Neural cell (in vitro differentiated cells): ENCODE measurements at regions not wholly inside any gene's neighbourhood (a gene's known extent, or its start where the extent isn't known, plus 50 kb on each side); places are given as distances from the start of the nearest gene placed in this dataset.

Experiments
- H2AFZ ChIP-seq: fragments of 200-600, 300-800 bp; sonication (generic), shearing (Covaris generic); 2 replicates; pipeline ENCODE4 v1.6.0; 2014; ENCODE audit warnings: low read depth, mild to moderate bottlenecking, antibody characterized with exemption, low read length, moderate library complexity
- H3F3A ChIP-seq: fragments of 200-600 bp; shearing (Covaris generic); 2 replicates; pipeline ENCODE4 v1.6.1; 2016; ENCODE audit warnings: mild to moderate bottlenecking, moderate library complexity, mixed read lengths, antibody characterized with exemption, low read length; ENCODE audit not compliant: insufficient read depth, poor library complexity, severe bottlenecking
- H3K27ac ChIP-seq: fragments of 200-600, 300-800 bp; sonication (generic), shearing (Covaris generic); 2 replicates; pipeline ENCODE4 v1.5.1; 2014; ENCODE audit warnings: mild to moderate bottlenecking, low read length, moderate library complexity
- H3K27me3 ChIP-seq: fragments of 300-800, 200-600 bp; sonication (generic), shearing (Covaris generic); 2 replicates; pipeline ENCODE4 v1.6.0; 2014; ENCODE audit warnings: mild to moderate bottlenecking, low read depth, low read length, moderate library complexity; ENCODE audit not compliant: insufficient read depth
- H3K36me3 ChIP-seq: fragments of 300-800, 200-600 bp; sonication (generic), shearing (Covaris generic); 2 replicates; pipeline ENCODE4 v1.5.1; 2014; ENCODE audit warnings: mild to moderate bottlenecking, antibody characterized with exemption, low read length, moderate library complexity; ENCODE audit not compliant: insufficient read depth
- H3K4me2 ChIP-seq: fragments of 300-800, 200-600 bp; sonication (generic), shearing (Covaris generic); 2 replicates; pipeline ENCODE4 v1.6.0; 2014; ENCODE audit warnings: mild to moderate bottlenecking, low read length
- H3K4me3 ChIP-seq: fragments of 300-800, 200-600 bp; sonication (generic), shearing (Covaris generic); 2 replicates; pipeline ENCODE4 v1.5.1; 2014; ENCODE audit warnings: mild to moderate bottlenecking, low read length, moderate library complexity
- H3K79me2 ChIP-seq: fragments of 200-600 bp; shearing (Covaris generic); replicated peaks from 2 replicates; pipeline ENCODE4 v1.6.0; 2014; ENCODE audit warnings: mild to moderate bottlenecking, low read length, moderate library complexity; ENCODE audit not compliant: insufficient read depth
- H3K9ac ChIP-seq: fragments of 300-800, 200-600 bp; sonication (generic), shearing (Covaris generic); 2 replicates; pipeline ENCODE4 v1.6.1; 2016; ENCODE audit warnings: mild to moderate bottlenecking, low read length, mixed read lengths
- H3K9me2 ChIP-seq: fragments of 200-600 bp; shearing (Covaris generic); 2 replicates; pipeline ENCODE4 v1.6.1; 2016; ENCODE audit warnings: mild to moderate bottlenecking, low read length, mixed read lengths; ENCODE audit not compliant: insufficient read depth
- H3K9me3 ChIP-seq: fragments of 200-600, 300-800 bp; sonication (generic), shearing (Covaris generic); 2 replicates; pipeline ENCODE4 v1.6.1; 2016; ENCODE audit warnings: mild to moderate bottlenecking, mixed run types, low read length, moderate library complexity, mixed read lengths
- H4K20me1 ChIP-seq: fragments of 200-600 bp; shearing (Covaris generic); 2 replicates; pipeline ENCODE4 v1.6.1; 2016; ENCODE audit warnings: mild to moderate bottlenecking, mixed run types; ENCODE audit not compliant: insufficient read depth
- EP300 ChIP-seq: fragments of 450-650 bp; conservative IDR thresholded peaks from 2 replicates; pipeline ENCODE4 v1.6.1; 2014; ENCODE audit warnings: antibody characterized with exemption, mild to moderate bottlenecking, moderate library complexity; ENCODE audit not compliant: poor library complexity, severe bottlenecking
- EZH2 ChIP-seq: fragments of 200-600, 300-800 bp; shearing (Covaris generic), sonication (generic); IDR thresholded peaks from 2 replicates; pipeline ENCODE4 v1.6.1; 2014; ENCODE audit warnings: antibody characterized with exemption, low read length, borderline replicate concordance, mild to moderate bottlenecking; ENCODE audit not compliant: insufficient read depth, poor library complexity, severe bottlenecking
- MXI1 ChIP-seq: fragments of 450-650 bp; conservative IDR thresholded peaks from 2 replicates; pipeline ENCODE4 v1.6.1; 2014; ENCODE audit warnings: antibody characterized with exemption, mild to moderate bottlenecking; ENCODE audit not compliant: poor library complexity, severe bottlenecking
- POLR2AphosphoS5 ChIP-seq: IDR thresholded peaks from 2 replicates; pipeline ENCODE4 v1.6.1; 2012
- RAD21 ChIP-seq: fragments of 450-650 bp; conservative IDR thresholded peaks from 2 replicates; pipeline ENCODE4 v1.6.1; 2014; ENCODE audit warnings: antibody characterized with exemption, mild to moderate bottlenecking, moderate library complexity
- SMC3 ChIP-seq: fragments of 450-650 bp; conservative IDR thresholded peaks from 2 replicates; pipeline ENCODE4 v1.6.1; 2014; ENCODE audit warnings: antibody characterized with exemption, mild to moderate bottlenecking, moderate library complexity; ENCODE audit not compliant: poor library complexity
- TAF1 ChIP-seq: IDR thresholded peaks from 2 replicates; pipeline ENCODE4 v1.6.1; 2012; ENCODE audit warnings: low read depth
- TF ChIP-seq, protein P1 (sequence below): IDR thresholded peaks from 2 replicates; pipeline ENCODE4 v1.6.1; 2012; ENCODE audit warnings: borderline replicate concordance
- TF ChIP-seq, protein P2 (sequence below): fragments of 450-650 bp; IDR thresholded peaks from 2 replicates; pipeline ENCODE4 v1.5.1; 2014; ENCODE audit warnings: antibody characterized with exemption, mild to moderate bottlenecking, moderate library complexity; ENCODE audit not compliant: poor library complexity, severe bottlenecking

- H3K79me2 ChIP-seq: no peaks in the 10 kb centered on the region
- no peaks in the 10 kb centered on the region for H3F3A ChIP-seq
- no peak overlapping the region for H3K4me3 ChIP-seq
- H3K36me3 ChIP-seq: no peaks in the 10 kb centered on the region
- H3K9me3 ChIP-seq: no peaks in the 10 kb centered on the region
- H3K9ac ChIP-seq: no peak overlapping the region
- no peaks in the 10 kb centered on the region for H3K27me3 ChIP-seq
- TF ChIP-seq SMC3: no peak
- no peak for TF ChIP-seq POLR2AphosphoS5
- TF ChIP-seq EZH2: no peak
- TF ChIP-seq RAD21: no peak
- TF ChIP-seq, protein P1, sequence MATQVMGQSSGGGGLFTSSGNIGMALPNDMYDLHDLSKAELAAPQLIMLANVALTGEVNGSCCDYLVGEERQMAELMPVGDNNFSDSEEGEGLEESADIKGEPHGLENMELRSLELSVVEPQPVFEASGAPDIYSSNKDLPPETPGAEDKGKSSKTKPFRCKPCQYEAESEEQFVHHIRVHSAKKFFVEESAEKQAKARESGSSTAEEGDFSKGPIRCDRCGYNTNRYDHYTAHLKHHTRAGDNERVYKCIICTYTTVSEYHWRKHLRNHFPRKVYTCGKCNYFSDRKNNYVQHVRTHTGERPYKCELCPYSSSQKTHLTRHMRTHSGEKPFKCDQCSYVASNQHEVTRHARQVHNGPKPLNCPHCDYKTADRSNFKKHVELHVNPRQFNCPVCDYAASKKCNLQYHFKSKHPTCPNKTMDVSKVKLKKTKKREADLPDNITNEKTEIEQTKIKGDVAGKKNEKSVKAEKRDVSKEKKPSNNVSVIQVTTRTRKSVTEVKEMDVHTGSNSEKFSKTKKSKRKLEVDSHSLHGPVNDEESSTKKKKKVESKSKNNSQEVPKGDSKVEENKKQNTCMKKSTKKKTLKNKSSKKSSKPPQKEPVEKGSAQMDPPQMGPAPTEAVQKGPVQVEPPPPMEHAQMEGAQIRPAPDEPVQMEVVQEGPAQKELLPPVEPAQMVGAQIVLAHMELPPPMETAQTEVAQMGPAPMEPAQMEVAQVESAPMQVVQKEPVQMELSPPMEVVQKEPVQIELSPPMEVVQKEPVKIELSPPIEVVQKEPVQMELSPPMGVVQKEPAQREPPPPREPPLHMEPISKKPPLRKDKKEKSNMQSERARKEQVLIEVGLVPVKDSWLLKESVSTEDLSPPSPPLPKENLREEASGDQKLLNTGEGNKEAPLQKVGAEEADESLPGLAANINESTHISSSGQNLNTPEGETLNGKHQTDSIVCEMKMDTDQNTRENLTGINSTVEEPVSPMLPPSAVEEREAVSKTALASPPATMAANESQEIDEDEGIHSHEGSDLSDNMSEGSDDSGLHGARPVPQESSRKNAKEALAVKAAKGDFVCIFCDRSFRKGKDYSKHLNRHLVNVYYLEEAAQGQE: no peak
- no peak for TF ChIP-seq EP300
- TF ChIP-seq MXI1: no peak
- TF ChIP-seq TAF1: no peak
- TF ChIP-seq, protein P2, sequence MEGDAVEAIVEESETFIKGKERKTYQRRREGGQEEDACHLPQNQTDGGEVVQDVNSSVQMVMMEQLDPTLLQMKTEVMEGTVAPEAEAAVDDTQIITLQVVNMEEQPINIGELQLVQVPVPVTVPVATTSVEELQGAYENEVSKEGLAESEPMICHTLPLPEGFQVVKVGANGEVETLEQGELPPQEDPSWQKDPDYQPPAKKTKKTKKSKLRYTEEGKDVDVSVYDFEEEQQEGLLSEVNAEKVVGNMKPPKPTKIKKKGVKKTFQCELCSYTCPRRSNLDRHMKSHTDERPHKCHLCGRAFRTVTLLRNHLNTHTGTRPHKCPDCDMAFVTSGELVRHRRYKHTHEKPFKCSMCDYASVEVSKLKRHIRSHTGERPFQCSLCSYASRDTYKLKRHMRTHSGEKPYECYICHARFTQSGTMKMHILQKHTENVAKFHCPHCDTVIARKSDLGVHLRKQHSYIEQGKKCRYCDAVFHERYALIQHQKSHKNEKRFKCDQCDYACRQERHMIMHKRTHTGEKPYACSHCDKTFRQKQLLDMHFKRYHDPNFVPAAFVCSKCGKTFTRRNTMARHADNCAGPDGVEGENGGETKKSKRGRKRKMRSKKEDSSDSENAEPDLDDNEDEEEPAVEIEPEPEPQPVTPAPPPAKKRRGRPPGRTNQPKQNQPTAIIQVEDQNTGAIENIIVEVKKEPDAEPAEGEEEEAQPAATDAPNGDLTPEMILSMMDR: no peak
- no peak overlapping the region for H3K4me2 ChIP-seq
- no peak overlapping the region for H3K27ac ChIP-seq
- H3K9me2 ChIP-seq: no peaks in the 10 kb centered on the region
- H2AFZ ChIP-seq: no peak overlapping the region
- no peaks in the 10 kb centered on the region for H4K20me1 ChIP-seq
Observed at GRCh38 chr3:146672941-146673340, 67.8 kb upstream of the PLSCR5 start.

DNA sequence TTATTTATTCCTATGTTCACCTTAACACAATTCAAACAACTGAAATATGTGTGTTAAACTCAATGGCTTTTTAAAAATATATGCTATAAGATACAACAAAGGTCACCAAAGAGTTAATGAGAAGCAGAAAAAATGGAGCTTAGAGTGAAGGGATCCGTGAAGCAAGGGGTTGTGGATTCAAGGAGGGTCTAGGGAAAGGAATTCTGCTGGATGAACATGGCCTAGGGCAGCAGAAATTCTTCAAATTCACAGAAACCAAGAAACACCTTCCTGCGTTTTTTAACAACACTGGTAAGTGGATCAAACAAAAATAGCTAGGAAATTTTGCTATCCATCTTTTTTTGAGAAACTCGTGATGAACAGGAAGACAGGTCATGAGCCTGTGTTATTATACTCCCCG, 59.3 kb upstream of the PLSCR5 start:
- TF ChIP-seq SMC3 (no peak), RAD21 (no peak)
- TF ChIP-seq, protein P2: no peak
- Histone ChIP-seq H3K27ac (no peak overlapping the region), H3K4me3 (no peak overlapping the region), H3K9me2 (no peaks in the 10 kb centered on the region), H3K27me3 (no peaks in the 10 kb centered on the region), H3K9ac (no peak overlapping the region), H3K36me3 (no peaks in the 10 kb centered on the region), H3K9me3 (no peaks in the 10 kb centered on the region), H4K20me1 (no peaks in the 10 kb centered on the region), H2AFZ (no peak overlapping the region), H3F3A (no peaks in the 10 kb centered on the region), H3K79me2 (no peaks in the 10 kb centered on the region), H3K4me2 (no peak overlapping the region)
